HepG2 (cell line): ENCODE measurements at regions not wholly inside any gene's neighbourhood (a gene's known extent, or its start where the extent isn't known, plus 50 kb on each side); places are given as distances from the start of the nearest gene placed in this dataset.

ENCODE experiments used
- ATAC-seq: fragments of 200-7000 bp; cut with Tn5 transposase; 3 replicates; pipeline ENCODE4 v1.9.1; 2020; ENCODE audit warnings: mild to moderate bottlenecking, moderate library complexity
- BruUV-seq: library from RNA; stranded (reverse); fragments of 400-500 nt; replicated peaks from 2 replicates; lab custom pipeline; 2021; lab: Mats Ljungman, UMichigan
- CTCF ChIA-PET: fragments of 300-600 bp; formaldehyde crosslinking; extraction: SDS; loops from one replicate; lab custom pipeline; 2021; ENCODE audit warnings: low total read pairs, inconsistent platforms, low intra/inter-chr PET ratio; lab: Yijun Ruan, JAX
- POLR2A ChIA-PET: fragments of 350-600 bp; sonication (Branson Sonifier 250); formaldehyde crosslinking; loops from one replicate; lab custom pipeline; 2020; ENCODE audit warnings: antibody characterized with exemption, inconsistent platforms; lab: Yijun Ruan, JAX
- DNase-seq: peaks from one replicate; pipeline ENCODE4 v3.0.0-alpha.2; 2015; ENCODE audit warnings: low spot score
- FAIRE-seq: peaks from 3 replicates; lab custom pipeline; 2011; peaks lifted over from hg19 to GRCh38; lab: Jason Lieb, UNC
- H2AFZ ChIP-seq: one replicate; pipeline ENCODE4 v1.6.1; 2011; ENCODE audit warnings: low read length, inconsistent platforms
- H3K27ac ChIP-seq: fragments of 300-600 bp; 3 replicates; pipeline ENCODE4 v1.8.0; 2011; ENCODE audit warnings: mixed run types, mild to moderate bottlenecking, mixed read lengths, low read length, inconsistent platforms; ENCODE audit not compliant: insufficient read depth; ENCODE audit errors: extremely low read length
- H3K27me3 ChIP-seq, 2 experiments: fragments of 200-600 bp in 1 of 2; 2 replicates in 1 of 2; 3 replicates in 1 of 2; pipeline versions ENCODE4 v1.6.0 to v1.8.0; 2011; ENCODE audit warnings: low read length in 2 of 2, mild to moderate bottlenecking in 2 of 2, moderate library complexity in 2 of 2, inconsistent platforms in 1 of 2; ENCODE audit not compliant: insufficient read depth in 2 of 2, control insufficient read depth in 1 of 2
- H3K36me3 ChIP-seq, 2 experiments: fragments of 200-600 bp in 1 of 2; replicated peaks in 1 of 2; 2 replicates in 1 of 2; 3 replicates in 1 of 2; pipeline versions ENCODE4 v1.5.1 to v1.8.0; 2011; ENCODE audit warnings: low read length in 2 of 2, inconsistent platforms in 1 of 2; ENCODE audit not compliant: insufficient read depth in 2 of 2, control insufficient read depth in 1 of 2
- H3K4me1 ChIP-seq: 2 replicates; pipeline ENCODE4 v1.5.1; 2012; ENCODE audit warnings: low read length, inconsistent platforms; ENCODE audit not compliant: insufficient read depth
- H3K4me2 ChIP-seq: 2 replicates; pipeline ENCODE4 v1.6.0; 2011; ENCODE audit warnings: low read depth, low read length, inconsistent platforms
- H3K4me3 ChIP-seq, 3 experiments: fragments of 200-600 bp in 1 of 3; sonication (generic), shearing (Covaris generic) in 1 of 3; replicated peaks in 1 of 3; 2 replicates each; pipeline ENCODE4 v1.5.1; 2011 to 2016; ENCODE audit warnings: low read length in 3 of 3, inconsistent platforms in 2 of 3, low read depth in 2 of 3, mild to moderate bottlenecking in 2 of 3, control low read depth in 1 of 3, mixed read lengths in 1 of 3; ENCODE audit not compliant: insufficient read depth in 1 of 3
- H3K79me2 ChIP-seq: one replicate; pipeline ENCODE4 v1.6.1; 2011; ENCODE audit warnings: low read length, inconsistent platforms; ENCODE audit not compliant: insufficient read depth
- H3K9ac ChIP-seq: 2 replicates; pipeline ENCODE4 v1.6.0; 2011; ENCODE audit warnings: mild to moderate bottlenecking, low read depth, low read length, inconsistent platforms; ENCODE audit not compliant: insufficient read depth
- H3K9me3 ChIP-seq: 2 replicates; pipeline ENCODE4 v1.5.1; 2012; ENCODE audit warnings: mild to moderate bottlenecking, low read length
- H4K20me1 ChIP-seq: 2 replicates; pipeline ENCODE4 v1.6.0; 2011; ENCODE audit warnings: inconsistent platforms, mild to moderate bottlenecking, low read length, moderate library complexity; ENCODE audit not compliant: insufficient read depth
- ARID2 ChIP-seq: sonication (generic); formaldehyde crosslinking; IDR thresholded peaks from 2 replicates; pipeline ENCODE4 v1.8.1; 2022; ENCODE audit warnings: mild to moderate bottlenecking, missing genetic modification reagents, borderline replicate concordance
- CBFB ChIP-seq: sonication (generic); formaldehyde crosslinking; IDR thresholded peaks from 2 replicates; pipeline ENCODE4 v1.4.0; 2020; ENCODE audit warnings: missing genetic modification reagents
- CBX1 ChIP-seq: IDR thresholded peaks from one replicate; pipeline ENCODE4 v1.6.1; 2016; ENCODE audit warnings: antibody characterized with exemption, low read depth
- HOXD1 ChIP-seq: sonication (generic); formaldehyde crosslinking; IDR thresholded peaks from 2 replicates; pipeline ENCODE4 v1.5.0; 2020; ENCODE audit warnings: missing genetic modification reagents
- NFE2L1 ChIP-seq: sonication (generic); formaldehyde crosslinking; IDR thresholded peaks from 2 replicates; pipeline ENCODE4 v1.4.0; 2020; ENCODE audit warnings: missing genetic modification reagents, mild to moderate bottlenecking, borderline replicate concordance
- NFE2L2 ChIP-seq: fragments of 150-350 bp; IDR thresholded peaks from 2 replicates; pipeline ENCODE4 v1.6.1; 2014; ENCODE audit warnings: low read length
- NR2F6 ChIP-seq, 2 experiments: IDR thresholded peaks; 2 replicates each; pipeline ENCODE4 v1.6.1; 2016; ENCODE audit warnings: antibody characterized with exemption in 1 of 2, mild to moderate bottlenecking in 1 of 2
- PHB2 ChIP-seq: fragments of 450-650 bp; IDR thresholded peaks from 2 replicates; pipeline ENCODE4 v1.6.1; 2018; ENCODE audit not compliant: partially characterized antibody
- RELA ChIP-seq: sonication (generic); formaldehyde crosslinking; IDR thresholded peaks from 2 replicates; pipeline ENCODE4 v1.4.0; 2020; ENCODE audit warnings: missing genetic modification reagents
- SNAI1 ChIP-seq: sonication (generic); formaldehyde crosslinking; IDR thresholded peaks from 2 replicates; pipeline ENCODE4 v1.5.0; 2020; ENCODE audit warnings: mild to moderate bottlenecking, missing genetic modification reagents, borderline replicate concordance
- SP140L ChIP-seq: sonication (generic); formaldehyde crosslinking; IDR thresholded peaks from 2 replicates; pipeline ENCODE4 v1.4.0; 2020; ENCODE audit warnings: missing genetic modification reagents, borderline replicate concordance
- ZFY ChIP-seq: sonication (generic); formaldehyde crosslinking; IDR thresholded peaks from 2 replicates; pipeline ENCODE4 v1.4.0; 2020; ENCODE audit warnings: missing genetic modification reagents
- ZNF274 ChIP-seq: sonication (generic); formaldehyde crosslinking; IDR thresholded peaks from 2 replicates; pipeline ENCODE4 v1.5.1; 2020; ENCODE audit warnings: mild to moderate bottlenecking, missing genetic modification reagents
- ZNF576 ChIP-seq: sonication (generic); formaldehyde crosslinking; IDR thresholded peaks from 2 replicates; pipeline ENCODE4 v1.4.0; 2020; ENCODE audit warnings: mild to moderate bottlenecking, missing genetic modification reagents
- ZNF766 ChIP-seq: sonication (generic); formaldehyde crosslinking; IDR thresholded peaks from 2 replicates; pipeline ENCODE4 v1.5.0; 2020; ENCODE audit warnings: missing genetic modification reagents, borderline replicate concordance
- WGBS: methylation state at CpG from one replicate; pipeline ENCODE4 v1.1.6; 2017; ENCODE audit warnings: low lambda C conversion rate; 5-methylcytosine and 5-hydroxymethylcytosine counted together
- in situ Hi-C: cut with HindIII; loops from 2 replicates; pipeline ENCODE4 v1.10.0; 2017; ENCODE audit warnings: low pct_unique_long_range_greater_than_20kb; ENCODE audit not compliant: extremely low pct_ligation_motif_present
- intact Hi-C: fragments of 100-400 bp; cut with micrococcal nuclease; formaldehyde crosslinking; loops from one replicate; pipeline ENCODE4 v1.10.0; 2022; ENCODE audit not compliant: unreplicated experiment
- TF ChIP-seq, protein P1 (sequence below): sonication (generic); formaldehyde crosslinking; IDR thresholded peaks from 2 replicates; pipeline ENCODE4 v1.4.0; 2020; ENCODE audit warnings: missing genetic modification reagents, borderline replicate concordance
- TF ChIP-seq, protein P2 (sequence below), 2 experiments: sonication (generic) in 1 of 2; formaldehyde crosslinking in 1 of 2; IDR thresholded peaks; 2 replicates each; pipeline versions ENCODE4 v1.6.1 to v1.9.0; 2014 to 2022; ENCODE audit warnings: antibody characterized with exemption in 1 of 2, borderline replicate concordance in 1 of 2, inconsistent platforms in 1 of 2, low read depth in 1 of 2, missing genetic modification reagents in 1 of 2

- TF ChIP-seq, protein P1, sequence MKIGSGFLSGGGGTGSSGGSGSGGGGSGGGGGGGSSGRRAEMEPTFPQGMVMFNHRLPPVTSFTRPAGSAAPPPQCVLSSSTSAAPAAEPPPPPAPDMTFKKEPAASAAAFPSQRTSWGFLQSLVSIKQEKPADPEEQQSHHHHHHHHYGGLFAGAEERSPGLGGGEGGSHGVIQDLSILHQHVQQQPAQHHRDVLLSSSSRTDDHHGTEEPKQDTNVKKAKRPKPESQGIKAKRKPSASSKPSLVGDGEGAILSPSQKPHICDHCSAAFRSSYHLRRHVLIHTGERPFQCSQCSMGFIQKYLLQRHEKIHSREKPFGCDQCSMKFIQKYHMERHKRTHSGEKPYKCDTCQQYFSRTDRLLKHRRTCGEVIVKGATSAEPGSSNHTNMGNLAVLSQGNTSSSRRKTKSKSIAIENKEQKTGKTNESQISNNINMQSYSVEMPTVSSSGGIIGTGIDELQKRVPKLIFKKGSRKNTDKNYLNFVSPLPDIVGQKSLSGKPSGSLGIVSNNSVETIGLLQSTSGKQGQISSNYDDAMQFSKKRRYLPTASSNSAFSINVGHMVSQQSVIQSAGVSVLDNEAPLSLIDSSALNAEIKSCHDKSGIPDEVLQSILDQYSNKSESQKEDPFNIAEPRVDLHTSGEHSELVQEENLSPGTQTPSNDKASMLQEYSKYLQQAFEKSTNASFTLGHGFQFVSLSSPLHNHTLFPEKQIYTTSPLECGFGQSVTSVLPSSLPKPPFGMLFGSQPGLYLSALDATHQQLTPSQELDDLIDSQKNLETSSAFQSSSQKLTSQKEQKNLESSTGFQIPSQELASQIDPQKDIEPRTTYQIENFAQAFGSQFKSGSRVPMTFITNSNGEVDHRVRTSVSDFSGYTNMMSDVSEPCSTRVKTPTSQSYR = no peak
- TF ChIP-seq HOXD1 (CRISPR knock-in tag) = no peak
- no peak for TF ChIP-seq ARID2 (CRISPR knock-in tag)
- TF ChIP-seq CBX1 = no peak
- TF ChIP-seq ZNF576 (CRISPR knock-in tag) = no peak
- no peak for TF ChIP-seq ZNF274 (CRISPR knock-in tag)
- TF ChIP-seq ZNF766 (CRISPR knock-in tag) = no peak
- no peak for TF ChIP-seq NR2F6 (IDR thresholded peaks at IDR 0.05)
- TF ChIP-seq NR2F6 (CRISPR knock-in tag; IDR thresholded peaks at IDR 0.05) = no peak
- TF ChIP-seq RELA (CRISPR knock-in tag) = no peak
Observed at GRCh38 chr3:103459815-103460214, 1025.0 kb downstream of the ZPLD1 start (continued).

DNA sequence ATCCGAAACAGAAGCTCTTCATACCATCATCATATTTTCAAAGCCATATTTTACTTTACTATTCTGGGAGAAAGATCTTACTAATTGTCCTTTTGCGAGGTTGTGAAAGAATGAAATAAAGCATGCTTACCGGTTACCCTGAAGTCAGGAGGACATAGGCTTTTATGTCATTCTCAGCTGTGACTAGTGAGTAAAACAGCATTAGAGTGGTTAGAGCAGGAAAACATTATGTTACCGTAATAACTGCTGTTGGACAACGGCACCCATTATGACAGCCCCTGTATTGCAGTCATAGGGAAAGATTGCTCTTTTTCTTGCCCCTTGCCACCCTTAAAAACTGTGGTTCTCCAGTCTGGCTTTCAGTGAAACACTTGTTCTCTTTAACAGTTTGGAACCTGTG is 1035.7 kb downstream of the ZPLD1 start:
- Histone ChIP-seq H3K9me3 (no peaks in the 10 kb centered on the region), H4K20me1 (no peaks in the 10 kb centered on the region), H3K4me2 (no peak overlapping the region), H3K79me2 (no peaks in the 10 kb centered on the region), H3K4me1 (no peaks in the 10 kb centered on the region), H3K27ac (no peak overlapping the region), H3K27me3 (no peaks in the 10 kb centered on the region), H3K4me3 (no peak overlapping the region), H2AFZ (no peak overlapping the region), H3K36me3 (no peaks in the 10 kb centered on the region), H3K9ac (no peak overlapping the region)
- DNase-seq = no peak
- no peak for ATAC-seq
- WGBS = 8% methylated on average over 5 of the region's 5 CpGs
- BruUV-seq = no TSS peak
- CTCF ChIA-PET = no interaction called here
- intact Hi-C loops = no loop called here
- POLR2A ChIA-PET = no interaction called here
- FAIRE-seq = no peak
- in situ Hi-C loops = no loop called here
- TF ChIP-seq SNAI1 (CRISPR knock-in tag) = no peak
- no peak for TF ChIP-seq NFE2L1 (CRISPR knock-in tag)
- TF ChIP-seq, protein P2, sequence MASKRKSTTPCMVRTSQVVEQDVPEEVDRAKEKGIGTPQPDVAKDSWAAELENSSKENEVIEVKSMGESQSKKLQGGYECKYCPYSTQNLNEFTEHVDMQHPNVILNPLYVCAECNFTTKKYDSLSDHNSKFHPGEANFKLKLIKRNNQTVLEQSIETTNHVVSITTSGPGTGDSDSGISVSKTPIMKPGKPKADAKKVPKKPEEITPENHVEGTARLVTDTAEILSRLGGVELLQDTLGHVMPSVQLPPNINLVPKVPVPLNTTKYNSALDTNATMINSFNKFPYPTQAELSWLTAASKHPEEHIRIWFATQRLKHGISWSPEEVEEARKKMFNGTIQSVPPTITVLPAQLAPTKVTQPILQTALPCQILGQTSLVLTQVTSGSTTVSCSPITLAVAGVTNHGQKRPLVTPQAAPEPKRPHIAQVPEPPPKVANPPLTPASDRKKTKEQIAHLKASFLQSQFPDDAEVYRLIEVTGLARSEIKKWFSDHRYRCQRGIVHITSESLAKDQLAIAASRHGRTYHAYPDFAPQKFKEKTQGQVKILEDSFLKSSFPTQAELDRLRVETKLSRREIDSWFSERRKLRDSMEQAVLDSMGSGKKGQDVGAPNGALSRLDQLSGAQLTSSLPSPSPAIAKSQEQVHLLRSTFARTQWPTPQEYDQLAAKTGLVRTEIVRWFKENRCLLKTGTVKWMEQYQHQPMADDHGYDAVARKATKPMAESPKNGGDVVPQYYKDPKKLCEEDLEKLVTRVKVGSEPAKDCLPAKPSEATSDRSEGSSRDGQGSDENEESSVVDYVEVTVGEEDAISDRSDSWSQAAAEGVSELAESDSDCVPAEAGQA (IDR thresholded peaks at IDR 0.05; ENCODE audit: low read depth) = no peak
- TF ChIP-seq, protein P2 (CRISPR knock-in tag; IDR thresholded peaks at IDR 0.05; ENCODE audit: borderline replicate concordance) = no peak
- no peak for TF ChIP-seq RELA (CRISPR knock-in tag)
- TF ChIP-seq NFE2L2 = no peak
- no peak for TF ChIP-seq SP140L (CRISPR knock-in tag)
- no peak for TF ChIP-seq PHB2
- no peak for TF ChIP-seq ZFY (CRISPR knock-in tag)
- no peak for TF ChIP-seq CBFB
